ENCODE measurements at regions not wholly inside any gene's neighbourhood (a gene's known extent, or its start where the extent isn't known, plus 50 kb on each side); places are given as distances from the start of the nearest gene placed in this dataset.

GRCh38 chr4:175871774-175872405 lies 59.8 kb upstream of the GPM6A start:
- Mint-ChIP-seq H3K27me3 (no peaks in the 10 kb centered on the region), H3K4me3 (no peak overlapping the region), H3K9me3 (peaks cover 5% of the 10 kb centered on the region), H3K27ac (no peak overlapping the region), H3K36me3 (no peaks in the 10 kb centered on the region), H3K4me1 (ENCODE audit: unreplicated experiment) (no peaks in the 10 kb centered on the region)
- no peak for DNase-seq (ENCODE audit: extremely low spot score, unreplicated experiment)
- TF ChIP-seq, protein P1, sequence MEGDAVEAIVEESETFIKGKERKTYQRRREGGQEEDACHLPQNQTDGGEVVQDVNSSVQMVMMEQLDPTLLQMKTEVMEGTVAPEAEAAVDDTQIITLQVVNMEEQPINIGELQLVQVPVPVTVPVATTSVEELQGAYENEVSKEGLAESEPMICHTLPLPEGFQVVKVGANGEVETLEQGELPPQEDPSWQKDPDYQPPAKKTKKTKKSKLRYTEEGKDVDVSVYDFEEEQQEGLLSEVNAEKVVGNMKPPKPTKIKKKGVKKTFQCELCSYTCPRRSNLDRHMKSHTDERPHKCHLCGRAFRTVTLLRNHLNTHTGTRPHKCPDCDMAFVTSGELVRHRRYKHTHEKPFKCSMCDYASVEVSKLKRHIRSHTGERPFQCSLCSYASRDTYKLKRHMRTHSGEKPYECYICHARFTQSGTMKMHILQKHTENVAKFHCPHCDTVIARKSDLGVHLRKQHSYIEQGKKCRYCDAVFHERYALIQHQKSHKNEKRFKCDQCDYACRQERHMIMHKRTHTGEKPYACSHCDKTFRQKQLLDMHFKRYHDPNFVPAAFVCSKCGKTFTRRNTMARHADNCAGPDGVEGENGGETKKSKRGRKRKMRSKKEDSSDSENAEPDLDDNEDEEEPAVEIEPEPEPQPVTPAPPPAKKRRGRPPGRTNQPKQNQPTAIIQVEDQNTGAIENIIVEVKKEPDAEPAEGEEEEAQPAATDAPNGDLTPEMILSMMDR (conservative IDR thresholded peaks at IDR 0.05), result no peak

- H3K4me3 Mint-ChIP-seq, result no peak overlapping the region
Observed at GRCh38 chr4:175873707-175874106, 61.6 kb upstream of the GPM6A start.

GRCh38 chr4:175874306-175874705 lies 62.2 kb upstream of the GPM6A start:
- no peak for DNase-seq (ENCODE audit: extremely low spot score, unreplicated experiment)
- peaks cover 3% of the 10 kb centered on the region for H3K9me3 Mint-ChIP-seq
- no peaks in the 10 kb centered on the region for H3K27me3 Mint-ChIP-seq
- TF ChIP-seq, protein P1 (conservative IDR thresholded peaks at IDR 0.05), result no peak
- no peaks in the 10 kb centered on the region for H3K36me3 Mint-ChIP-seq
- no peaks in the 10 kb centered on the region for H3K4me1 Mint-ChIP-seq (ENCODE audit: unreplicated experiment)
- H3K27ac Mint-ChIP-seq, result no peak overlapping the region
- no peak overlapping the region for H3K4me3 Mint-ChIP-seq

More at GRCh38 chr4:175873707-175874106, 61.6 kb upstream of the GPM6A start:
- DNase-seq (ENCODE audit: extremely low spot score, unreplicated experiment), result no peak
- no peaks in the 10 kb centered on the region for H3K36me3 Mint-ChIP-seq
- no peak overlapping the region for H3K27ac Mint-ChIP-seq
- TF ChIP-seq, protein P1 (conservative IDR thresholded peaks at IDR 0.05), result no peak
- no peaks in the 10 kb centered on the region for H3K4me1 Mint-ChIP-seq (ENCODE audit: unreplicated experiment)
- no peaks in the 10 kb centered on the region for H3K9me3 Mint-ChIP-seq
- no peaks in the 10 kb centered on the region for H3K27me3 Mint-ChIP-seq

GRCh38 chr4:175875993-175876771 lies 64.1 kb upstream of the GPM6A start:
- Mint-ChIP-seq H3K36me3 (no peaks in the 10 kb centered on the region), H3K27me3 (no peaks in the 10 kb centered on the region), H3K27ac (no peak overlapping the region), H3K9me3 (peaks cover 5% of the 10 kb centered on the region), H3K4me1 (ENCODE audit: unreplicated experiment) (no peaks in the 10 kb centered on the region), H3K4me3 (no peak overlapping the region)
- TF ChIP-seq, protein P1 (conservative IDR thresholded peaks at IDR 0.05), result no peak
- DNase-seq (ENCODE audit: extremely low spot score, unreplicated experiment), result no peak

DNA sequence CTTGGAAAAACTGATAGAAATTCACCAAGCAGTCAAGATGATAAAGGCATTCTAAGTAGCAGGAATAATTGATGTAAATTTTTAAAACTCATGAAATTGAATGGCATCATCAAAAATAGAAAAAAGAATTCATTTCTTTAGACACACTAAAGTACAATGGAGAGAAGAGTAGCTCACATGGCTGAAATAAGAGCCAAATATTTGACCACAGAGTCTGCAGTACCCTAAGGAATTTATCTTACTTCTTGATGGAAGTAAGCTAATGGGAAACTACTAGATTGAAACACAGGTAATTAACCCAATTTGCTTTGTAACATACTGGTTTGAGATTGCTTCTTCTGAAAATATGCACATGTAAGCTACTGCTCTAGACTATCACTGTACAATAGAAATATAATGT lies 70.8 kb upstream of the GPM6A start:
- no peaks in the 10 kb centered on the region for H3K36me3 Mint-ChIP-seq
- no peak overlapping the region for H3K27ac Mint-ChIP-seq
- H3K4me3 Mint-ChIP-seq, result no peak overlapping the region
- no peaks in the 10 kb centered on the region for H3K4me1 Mint-ChIP-seq (ENCODE audit: unreplicated experiment)
- TF ChIP-seq, protein P1 (conservative IDR thresholded peaks at IDR 0.05), result no peak
- H3K27me3 Mint-ChIP-seq, result no peaks in the 10 kb centered on the region
- DNase-seq (ENCODE audit: extremely low spot score, unreplicated experiment), result no peak
- H3K9me3 Mint-ChIP-seq, result peaks cover 5% of the 10 kb centered on the region
